ENCODE measurements at regions not wholly inside any gene's neighbourhood (a gene's known extent, or its start where the extent isn't known, plus 50 kb on each side); places are given as distances from the start of the nearest gene placed in this dataset.

DNA sequence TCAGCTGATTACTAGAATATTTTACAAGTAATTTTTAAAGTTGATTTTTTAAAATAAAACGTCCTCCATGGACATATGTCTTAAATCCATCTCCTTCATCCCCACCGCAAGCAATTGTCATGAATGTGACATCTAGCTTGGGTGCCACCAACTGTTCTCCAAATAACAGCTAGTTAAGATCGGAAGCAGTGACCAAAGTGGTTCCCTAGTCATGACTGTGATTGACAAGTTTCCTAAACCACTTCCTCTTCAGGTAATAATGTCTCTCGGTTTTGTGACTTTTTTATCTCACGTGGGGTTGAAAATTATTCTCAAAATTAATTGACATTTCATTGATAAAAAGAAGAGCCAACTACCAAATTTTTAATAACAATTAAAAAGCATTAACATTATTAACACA, 135.3 kb upstream of the MIR17HG start:
- H3K4me1 ChIP-seq (replicated peaks in 1 of 2; ENCODE audit: control insufficient read depth in 2 of 2, insufficient read depth in 2 of 2, low read length in 2 of 2) = no peaks in the 10 kb centered on the region
- H3K27me3 ChIP-seq (ENCODE audit: control insufficient read depth in 2 of 2, insufficient read depth in 2 of 2, low read length in 2 of 2) = no peaks in the 10 kb centered on the region
- TF ChIP-seq KLF10 (CRISPR knock-in tag; IDR thresholded peaks at IDR 0.05) (no peak), FOXP1 (CRISPR knock-in tag; IDR thresholded peaks at IDR 0.05) (no peak), SAFB (IDR thresholded peaks at IDR 0.05; ENCODE audit: borderline replicate concordance, low read depth, low read length) (no peak), LEF1 (IDR thresholded peaks at IDR 0.05) (no peak), ARNT (IDR thresholded peaks at IDR 0.05) (no peak), SIN3A (IDR thresholded peaks at IDR 0.05; ENCODE audit: borderline replicate concordance in 2 of 2, control insufficient read depth in 1 of 2, low read depth in 2 of 2, low read length in 2 of 2) (no peak), ZNF263 (CRISPR knock-in tag; IDR thresholded peaks at IDR 0.05; ENCODE audit: borderline replicate concordance) (no peak)
- 2% methylated on average over 5 of the region's 5 CpGs for WGBS (ENCODE audit: insufficient coverage, low coverage, missing lambda C conversion rate)
- intact Hi-C loops (cut with micrococcal nuclease) = no loop called here
- FAIRE-seq (no peak), ATAC-seq (no peak), DNase-seq (ENCODE audit: extremely low read depth in 1 of 4, low spot score in 3 of 4) (no peak)
- ChIA-PET POLR2A (interaction anchor here (0.7 to 1.1 kb wide), 2 partner anchors 8 to 10 kb away, joined by 4 read pairs; no protein-coding TSS in a partner anchor), CTCF (ENCODE audit: low intra/inter-chr PET ratio) (no interaction called here)
- H3K27ac ChIP-seq (ENCODE audit: extremely low read depth, low read depth, low read length) = no peak overlapping the region
- no peaks in the 10 kb centered on the region for H3K79me2 ChIP-seq (ENCODE audit: control insufficient read depth, insufficient read depth, low read length)
- no peaks in the 10 kb centered on the region; the same call in 1 of the 2 replicates for H3K9me3 ChIP-seq (replicated peaks; ENCODE audit: control insufficient read depth, insufficient read depth, low read depth, low read length)
- in situ Hi-C loops (cut with MboI) = no loop called here
- no peak overlapping the region for H2AFZ ChIP-seq (ENCODE audit: low read depth, low read length)
- no peaks in the 10 kb centered on the region for H3K36me3 ChIP-seq (ENCODE audit: control insufficient read depth, insufficient read depth, low read length)
- no peaks in the 10 kb centered on the region for H4K20me1 ChIP-seq (replicated peaks; ENCODE audit: control insufficient read depth, insufficient read depth, low read length)
- no peak overlapping the region for H3K9ac ChIP-seq (ENCODE audit: insufficient read depth in 1 of 2, low read depth in 2 of 2, low read length in 2 of 2)
- BruUV-seq (replicated peaks) = no TSS peak
- H3K4me3 ChIP-seq = no peak overlapping the region
- H3K9me1 ChIP-seq (ENCODE audit: control insufficient read depth, insufficient read depth, low read length) = no peaks in the 10 kb centered on the region
- H3K4me2 ChIP-seq (ENCODE audit: insufficient read depth, low read length) = no peak overlapping the region

GRCh38 chr13:91214031-91214430, 133.5 kb upstream of the MIR17HG start:
- H3K79me2 ChIP-seq (ENCODE audit: control insufficient read depth, insufficient read depth, low read length) = no peaks in the 10 kb centered on the region
- no TSS peak for BruUV-seq (replicated peaks)
- intact Hi-C loops (cut with micrococcal nuclease) (no loop called here), in situ Hi-C loops (cut with MboI) (no loop called here)
- H3K4me1 ChIP-seq (replicated peaks in 1 of 2; ENCODE audit: control insufficient read depth in 2 of 2, insufficient read depth in 2 of 2, low read length in 2 of 2) = no peaks in the 10 kb centered on the region
- H3K9ac ChIP-seq (ENCODE audit: insufficient read depth in 1 of 2, low read depth in 2 of 2, low read length in 2 of 2) = no peak overlapping the region
- WGBS (ENCODE audit: insufficient coverage, low coverage, missing lambda C conversion rate) = 0% methylated on average over 2 of the region's 2 CpGs
- no peak overlapping the region for H3K4me3 ChIP-seq
- H3K9me1 ChIP-seq (ENCODE audit: control insufficient read depth, insufficient read depth, low read length) = no peaks in the 10 kb centered on the region
- H4K20me1 ChIP-seq (replicated peaks; ENCODE audit: control insufficient read depth, insufficient read depth, low read length) = no peaks in the 10 kb centered on the region
- DNase-seq (ENCODE audit: extremely low read depth in 1 of 4, low spot score in 3 of 4) = no peak
- TF ChIP-seq ZFX (CRISPR knock-in tag; IDR thresholded peaks at IDR 0.05) (no peak), FUS (optimal IDR thresholded peaks at IDR 0.05; ENCODE audit: low read depth, low read length) (peak; percentile 19), ZNF175 (CRISPR knock-in tag; IDR thresholded peaks at IDR 0.05; ENCODE audit: low read depth) (no peak), KLF16 (IDR thresholded peaks at IDR 0.05) (no peak)
- TF ChIP-seq, protein P1, sequence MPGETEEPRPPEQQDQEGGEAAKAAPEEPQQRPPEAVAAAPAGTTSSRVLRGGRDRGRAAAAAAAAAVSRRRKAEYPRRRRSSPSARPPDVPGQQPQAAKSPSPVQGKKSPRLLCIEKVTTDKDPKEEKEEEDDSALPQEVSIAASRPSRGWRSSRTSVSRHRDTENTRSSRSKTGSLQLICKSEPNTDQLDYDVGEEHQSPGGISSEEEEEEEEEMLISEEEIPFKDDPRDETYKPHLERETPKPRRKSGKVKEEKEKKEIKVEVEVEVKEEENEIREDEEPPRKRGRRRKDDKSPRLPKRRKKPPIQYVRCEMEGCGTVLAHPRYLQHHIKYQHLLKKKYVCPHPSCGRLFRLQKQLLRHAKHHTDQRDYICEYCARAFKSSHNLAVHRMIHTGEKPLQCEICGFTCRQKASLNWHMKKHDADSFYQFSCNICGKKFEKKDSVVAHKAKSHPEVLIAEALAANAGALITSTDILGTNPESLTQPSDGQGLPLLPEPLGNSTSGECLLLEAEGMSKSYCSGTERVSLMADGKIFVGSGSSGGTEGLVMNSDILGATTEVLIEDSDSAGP (CRISPR knock-in tag; IDR thresholded peaks at IDR 0.05) = no peak
- no peak for ATAC-seq
- no peaks in the 10 kb centered on the region for H3K27me3 ChIP-seq (ENCODE audit: control insufficient read depth in 2 of 2, insufficient read depth in 2 of 2, low read length in 2 of 2)
- no peak overlapping the region for H3K4me2 ChIP-seq (ENCODE audit: insufficient read depth, low read length)
- no peak overlapping the region for H2AFZ ChIP-seq (ENCODE audit: low read depth, low read length)
- H3K27ac ChIP-seq (ENCODE audit: extremely low read depth, low read depth, low read length) = no peak overlapping the region
- no peaks in the 10 kb centered on the region; the same call in 1 of the 2 replicates for H3K9me3 ChIP-seq (replicated peaks; ENCODE audit: control insufficient read depth, insufficient read depth, low read depth, low read length)
- no peak for FAIRE-seq
- POLR2A ChIA-PET = interaction anchor here (1.0 kb wide), 2 partner anchors 9 kb away, joined by 3 read pairs; no protein-coding TSS in a partner anchor
- H3K36me3 ChIP-seq (ENCODE audit: control insufficient read depth, insufficient read depth, low read length) = no peaks in the 10 kb centered on the region
- CTCF ChIA-PET (ENCODE audit: low intra/inter-chr PET ratio) = no interaction called here

Data from K562 (cell line).